ENCODE measurements at regions not wholly inside any gene's neighbourhood (a gene's known extent, or its start where the extent isn't known, plus 50 kb on each side); places are given as distances from the start of the nearest gene placed in this dataset.

- ATAC-seq (replicated peaks; ENCODE audit: extremely low read depth, poor library complexity, severe bottlenecking), result no peak
- Mint-ChIP-seq H3K36me3 (ENCODE audit: insufficient read depth) (peaks cover 7% of the 10 kb centered on the region), H3K27me3 (no peaks in the 10 kb centered on the region), H3K9me3 (no peaks in the 10 kb centered on the region), H3K4me3 (no peak overlapping the region), H3K27ac (ENCODE audit: low read depth) (peak overlapping the region; percentile 64), H3K4me1 (peaks cover 43% of the 10 kb centered on the region)
- no peak for DNase-seq (ENCODE audit: low spot score in 2 of 2)
These were observed 125.9 kb upstream of the CXCR4 start for GRCh38 chr2:136243638-136244535.

GRCh38 chr2:136242687-136243277, 124.8 kb upstream of the CXCR4 start:
- Mint-ChIP-seq H3K27ac (ENCODE audit: low read depth) (peak overlapping the region; percentile 94), H3K4me1 (peaks cover 46% of the 10 kb centered on the region), H3K36me3 (ENCODE audit: insufficient read depth) (peaks cover 10% of the 10 kb centered on the region), H3K4me3 (peak overlapping the region; percentile 28), H3K9me3 (no peaks in the 10 kb centered on the region), H3K27me3 (no peaks in the 10 kb centered on the region)
- DNase-seq (ENCODE audit: low spot score in 2 of 2) (peak in 1 of 2 donors; percentile 56), ATAC-seq (replicated peaks; ENCODE audit: extremely low read depth, poor library complexity, severe bottlenecking) (peak; percentile 64)

GRCh38 chr2:136242100-136242499, 124.2 kb upstream of the CXCR4 start:
- peak overlapping the region; percentile 28 for H3K4me3 Mint-ChIP-seq
- peaks cover 10% of the 10 kb centered on the region for H3K36me3 Mint-ChIP-seq (ENCODE audit: insufficient read depth)
- no peaks in the 10 kb centered on the region for H3K9me3 Mint-ChIP-seq
- no peaks in the 10 kb centered on the region for H3K27me3 Mint-ChIP-seq
- H3K4me1 Mint-ChIP-seq, result peaks cover 48% of the 10 kb centered on the region
- H3K27ac Mint-ChIP-seq (ENCODE audit: low read depth), result peak overlapping the region; percentile 94
- ATAC-seq (replicated peaks; ENCODE audit: extremely low read depth, poor library complexity, severe bottlenecking) (no peak), DNase-seq (ENCODE audit: low spot score in 2 of 2) (no peak)

GRCh38 chr2:136239079-136239685, 121.2 kb upstream of the CXCR4 start:
- Mint-ChIP-seq H3K36me3 (ENCODE audit: insufficient read depth) (peaks cover 10% of the 10 kb centered on the region), H3K27me3 (no peaks in the 10 kb centered on the region), H3K4me3 (peak overlapping the region; percentile 7), H3K9me3 (no peaks in the 10 kb centered on the region), H3K27ac (ENCODE audit: low read depth) (peak overlapping the region; percentile 94), H3K4me1 (peaks cover 54% of the 10 kb centered on the region)
- peak; percentile 29 to 59 for DNase-seq (ENCODE audit: low spot score in 2 of 2)
- no peak for ATAC-seq (replicated peaks; ENCODE audit: extremely low read depth, poor library complexity, severe bottlenecking)

GRCh38 chr2:136238286-136239078, 120.5 kb upstream of the CXCR4 start:
- DNase-seq (ENCODE audit: low spot score in 2 of 2), result peak; percentile 49 to 69
- H3K4me1 Mint-ChIP-seq, result peaks cover 54% of the 10 kb centered on the region

GRCh38 chr2:136236019-136236418, 118.1 kb upstream of the CXCR4 start:
- Mint-ChIP-seq H3K9me3 (no peaks in the 10 kb centered on the region), H3K27ac (ENCODE audit: low read depth) (peak overlapping the region; percentile 31), H3K4me1 (peaks cover 33% of the 10 kb centered on the region), H3K4me3 (no peak overlapping the region), H3K27me3 (no peaks in the 10 kb centered on the region), H3K36me3 (ENCODE audit: insufficient read depth) (peaks cover 10% of the 10 kb centered on the region)
- ATAC-seq (replicated peaks; ENCODE audit: extremely low read depth, poor library complexity, severe bottlenecking) (no peak), DNase-seq (ENCODE audit: low spot score in 2 of 2) (no peak)

More at GRCh38 chr2:136238286-136239078, 120.5 kb upstream of the CXCR4 start:
- peaks cover 10% of the 10 kb centered on the region for H3K36me3 Mint-ChIP-seq (ENCODE audit: insufficient read depth)
- H3K9me3 Mint-ChIP-seq, result no peaks in the 10 kb centered on the region
- H3K27me3 Mint-ChIP-seq, result no peaks in the 10 kb centered on the region
- ATAC-seq (replicated peaks; ENCODE audit: extremely low read depth, poor library complexity, severe bottlenecking), result peak; percentile 79
- H3K27ac Mint-ChIP-seq (ENCODE audit: low read depth), result peak overlapping the region; percentile 94
- H3K4me3 Mint-ChIP-seq, result peak overlapping the region; percentile 7

GRCh38 chr2:136235546-136235945, 117.6 kb upstream of the CXCR4 start:
- ATAC-seq (replicated peaks; ENCODE audit: extremely low read depth, poor library complexity, severe bottlenecking) (no peak), DNase-seq (ENCODE audit: low spot score in 2 of 2) (no peak)
- peak overlapping the region; percentile 31 for H3K27ac Mint-ChIP-seq (ENCODE audit: low read depth)
- H3K4me3 Mint-ChIP-seq, result no peak overlapping the region
- no peaks in the 10 kb centered on the region for H3K27me3 Mint-ChIP-seq
- peaks cover 31% of the 10 kb centered on the region for H3K4me1 Mint-ChIP-seq
- H3K36me3 Mint-ChIP-seq (ENCODE audit: insufficient read depth), result peaks cover 9% of the 10 kb centered on the region
- H3K9me3 Mint-ChIP-seq, result no peaks in the 10 kb centered on the region

- DNase-seq (ENCODE audit: low spot score in 2 of 2), result no peak
- H3K27ac Mint-ChIP-seq (ENCODE audit: low read depth), result peak overlapping the region; percentile 31
- ATAC-seq (replicated peaks; ENCODE audit: extremely low read depth, poor library complexity, severe bottlenecking), result no peak
- peaks cover 5% of the 10 kb centered on the region for H3K36me3 Mint-ChIP-seq (ENCODE audit: insufficient read depth)
- H3K9me3 Mint-ChIP-seq, result no peaks in the 10 kb centered on the region
- H3K27me3 Mint-ChIP-seq, result no peaks in the 10 kb centered on the region
- H3K4me1 Mint-ChIP-seq, result peaks cover 19% of the 10 kb centered on the region
- H3K4me3 Mint-ChIP-seq, result no peak overlapping the region
These were observed 116.3 kb upstream of the CXCR4 start for GRCh38 chr2:136234261-136234660.

GRCh38 chr2:136233298-136233697, 115.3 kb upstream of the CXCR4 start:
- Mint-ChIP-seq H3K4me1 (peaks cover 13% of the 10 kb centered on the region), H3K36me3 (ENCODE audit: insufficient read depth) (no peaks in the 10 kb centered on the region), H3K27me3 (no peaks in the 10 kb centered on the region), H3K4me3 (no peak overlapping the region), H3K9me3 (no peaks in the 10 kb centered on the region), H3K27ac (ENCODE audit: low read depth) (no peak overlapping the region)
- no peak for DNase-seq (ENCODE audit: low spot score in 2 of 2)
- ATAC-seq (replicated peaks; ENCODE audit: extremely low read depth, poor library complexity, severe bottlenecking), result no peak

- Mint-ChIP-seq H3K9me3 (no peaks in the 10 kb centered on the region), H3K27me3 (no peaks in the 10 kb centered on the region), H3K27ac (ENCODE audit: low read depth) (no peak overlapping the region), H3K4me3 (no peak overlapping the region), H3K36me3 (ENCODE audit: insufficient read depth) (no peaks in the 10 kb centered on the region), H3K4me1 (peaks cover 6% of the 10 kb centered on the region)
- ATAC-seq (replicated peaks; ENCODE audit: extremely low read depth, poor library complexity, severe bottlenecking) (no peak), DNase-seq (ENCODE audit: low spot score in 2 of 2) (no peak)
These were observed 114.7 kb upstream of the CXCR4 start for GRCh38 chr2:136232456-136233172.

- Mint-ChIP-seq H3K27me3 (no peaks in the 10 kb centered on the region), H3K9me3 (no peaks in the 10 kb centered on the region), H3K27ac (ENCODE audit: low read depth) (no peak overlapping the region), H3K36me3 (ENCODE audit: insufficient read depth) (peaks cover 4% of the 10 kb centered on the region), H3K4me1 (peaks cover 26% of the 10 kb centered on the region), H3K4me3 (no peak overlapping the region)
- DNase-seq (ENCODE audit: low spot score in 2 of 2), result no peak
- ATAC-seq (replicated peaks; ENCODE audit: extremely low read depth, poor library complexity, severe bottlenecking), result no peak
These were observed 112.5 kb upstream of the CXCR4 start for GRCh38 chr2:136230464-136230863.

GRCh38 chr2:136226903-136227302, 109.0 kb upstream of the CXCR4 start:
- no peaks in the 10 kb centered on the region for H3K27me3 Mint-ChIP-seq
- no peaks in the 10 kb centered on the region for H3K9me3 Mint-ChIP-seq
- DNase-seq (ENCODE audit: low spot score in 2 of 2) (no peak), ATAC-seq (replicated peaks; ENCODE audit: extremely low read depth, poor library complexity, severe bottlenecking) (no peak)
- peak overlapping the region; percentile 97 for H3K27ac Mint-ChIP-seq (ENCODE audit: low read depth)
- peaks cover 8% of the 10 kb centered on the region for H3K36me3 Mint-ChIP-seq (ENCODE audit: insufficient read depth)
- peaks cover 32% of the 10 kb centered on the region for H3K4me1 Mint-ChIP-seq
- H3K4me3 Mint-ChIP-seq, result no peak overlapping the region

All from central memory CD8-positive, alpha-beta T cell (primary cell).